Stomach (tissue), 8 donors: ENCODE measurements at regions not wholly inside any gene's neighbourhood (a gene's known extent, or its start where the extent isn't known, plus 50 kb on each side); places are given as distances from the start of the nearest gene placed in this dataset.

Experiments used
- DNase-seq, 2 donors: peaks; one replicate each; pipeline versions ENCODE4 v3.0.0 to v3.0.0-alpha.2; 2013 to 2019
- H3K27ac ChIP-seq, 5 donors: fragments of 200-600 bp in 4 of 5; sonication (generic) in 4 of 5; one replicate each; pipeline ENCODE4 v1.5.1; 2013 to 2019; ENCODE audit warnings: mild to moderate bottlenecking in 1 of 5, moderate library complexity in 1 of 5
- H3K27me3 ChIP-seq, 3 donors: fragments of 200-600 bp; sonication (generic); one replicate each; pipeline ENCODE4 v1.5.1; 2017 to 2019; ENCODE audit warnings: mixed run types in 1 of 3
- H3K36me3 ChIP-seq, 4 donors: fragments of 200-600 bp; sonication (generic); 1 replicate in 3 of 4; 2 replicates in 1 of 4; pipeline ENCODE4 v1.5.1; 2016 to 2019
- H3K4me1 ChIP-seq, 4 donors: fragments of 200-600 bp; sonication (generic); one replicate each; pipeline ENCODE4 v1.5.1; 2016 to 2019
- H3K4me3 ChIP-seq, 4 donors: fragments of 200-600 bp; sonication (generic) in 3 of 4; one replicate each; pipeline ENCODE4 v1.5.1; 2016 to 2019; ENCODE audit warnings: mild to moderate bottlenecking in 1 of 4
- H3K9me3 ChIP-seq, 4 donors: fragments of 200-600 bp; sonication (generic); one replicate each; pipeline ENCODE4 v1.5.1; 2016 to 2019
- EP300 ChIP-seq: sonication (generic); formaldehyde crosslinking; IDR thresholded peaks from one replicate; pipeline ENCODE4 v1.6.1; 2017; ENCODE audit warnings: antibody characterized with exemption
- POLR2A ChIP-seq, 4 donors: fragments of 450-650 bp; IDR thresholded peaks; one replicate each; pipeline ENCODE4 v1.6.1; 2016; ENCODE audit warnings: antibody characterized with exemption in 4 of 4, control low read depth in 2 of 4, mild to moderate bottlenecking in 1 of 4, moderate library complexity in 1 of 4
- POLR2AphosphoS5 ChIP-seq, 3 donors: sonication (generic); formaldehyde crosslinking; IDR thresholded peaks; one replicate each; pipeline ENCODE4 v1.6.1; 2016; ENCODE audit warnings: antibody characterized with exemption in 3 of 3
- WGBS, 5 donors: extraction: QIAGEN DNeasy Blood & Tissue Kit in 3 of 5; methylation state at CpG; one replicate each; pipeline versions ENCODE4 v1.1.5 to v1.1.7; 2013 to 2018; 5-methylcytosine and 5-hydroxymethylcytosine counted together
- intact Hi-C: fragments of 100-400 bp; cut with DNase I; formaldehyde crosslinking; loops from one replicate; pipeline ENCODE4 v1.15.1; 2023; ENCODE audit warnings: low total_unique reads
- TF ChIP-seq, protein P1 (sequence below), 7 experiments: fragments of 450-650 bp in 4 of 7; fragments of 200-600 bp in 3 of 7; sonication (generic) in 3 of 7; IDR thresholded peaks; one replicate each; pipeline ENCODE4 v1.5.1; 2016 to 2019; ENCODE audit warnings: antibody characterized with exemption in 7 of 7, control low read depth in 2 of 7, mild to moderate bottlenecking in 1 of 7
- donor health status: healthy with polysubstance abuse.
- donor health status: Bipolar disorder and iron deficiency.
- donor health status: healthy.

DNA sequence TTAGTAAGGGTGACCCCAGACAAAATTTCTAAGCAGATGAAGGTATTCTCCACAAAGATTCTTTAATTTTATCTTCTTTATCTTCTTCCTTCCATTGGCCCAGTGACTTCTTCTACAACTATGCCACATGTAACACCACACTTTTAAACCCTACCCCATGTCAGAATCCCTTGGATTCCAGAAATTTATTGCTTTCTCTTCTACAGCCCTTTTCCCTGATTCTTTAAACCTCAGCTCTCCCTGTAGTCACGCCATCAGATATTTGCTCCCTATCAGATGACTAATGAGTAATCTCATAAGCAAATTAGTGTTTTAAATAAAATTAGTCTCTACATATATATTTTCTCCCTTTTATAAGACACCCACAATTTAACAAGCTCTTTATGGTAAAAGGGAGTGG lies 423.4 kb upstream of the CHORDC1 start:
- H3K4me3 ChIP-seq, result no peak overlapping the region
- H3K4me1 ChIP-seq, result no peaks in the 10 kb centered on the region
- H3K27me3 ChIP-seq, result no peaks in the 10 kb centered on the region
- no peaks in the 10 kb centered on the region for H3K36me3 ChIP-seq
- no peak for DNase-seq
- 69 to 82% (median 75%) methylated on average over 1 of the region's 1 CpG for WGBS, 5 donors
- TF ChIP-seq POLR2AphosphoS5 (IDR thresholded peaks at IDR 0.05) (no peak), POLR2A (IDR thresholded peaks at IDR 0.05) (no peak), EP300 (no peak)
- TF ChIP-seq, protein P1, sequence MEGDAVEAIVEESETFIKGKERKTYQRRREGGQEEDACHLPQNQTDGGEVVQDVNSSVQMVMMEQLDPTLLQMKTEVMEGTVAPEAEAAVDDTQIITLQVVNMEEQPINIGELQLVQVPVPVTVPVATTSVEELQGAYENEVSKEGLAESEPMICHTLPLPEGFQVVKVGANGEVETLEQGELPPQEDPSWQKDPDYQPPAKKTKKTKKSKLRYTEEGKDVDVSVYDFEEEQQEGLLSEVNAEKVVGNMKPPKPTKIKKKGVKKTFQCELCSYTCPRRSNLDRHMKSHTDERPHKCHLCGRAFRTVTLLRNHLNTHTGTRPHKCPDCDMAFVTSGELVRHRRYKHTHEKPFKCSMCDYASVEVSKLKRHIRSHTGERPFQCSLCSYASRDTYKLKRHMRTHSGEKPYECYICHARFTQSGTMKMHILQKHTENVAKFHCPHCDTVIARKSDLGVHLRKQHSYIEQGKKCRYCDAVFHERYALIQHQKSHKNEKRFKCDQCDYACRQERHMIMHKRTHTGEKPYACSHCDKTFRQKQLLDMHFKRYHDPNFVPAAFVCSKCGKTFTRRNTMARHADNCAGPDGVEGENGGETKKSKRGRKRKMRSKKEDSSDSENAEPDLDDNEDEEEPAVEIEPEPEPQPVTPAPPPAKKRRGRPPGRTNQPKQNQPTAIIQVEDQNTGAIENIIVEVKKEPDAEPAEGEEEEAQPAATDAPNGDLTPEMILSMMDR (IDR thresholded peaks at IDR 0.05), result no peak
- no peaks in the 10 kb centered on the region for H3K9me3 ChIP-seq
- no peak overlapping the region for H3K27ac ChIP-seq
- intact Hi-C loops, result no loop called here

DNA sequence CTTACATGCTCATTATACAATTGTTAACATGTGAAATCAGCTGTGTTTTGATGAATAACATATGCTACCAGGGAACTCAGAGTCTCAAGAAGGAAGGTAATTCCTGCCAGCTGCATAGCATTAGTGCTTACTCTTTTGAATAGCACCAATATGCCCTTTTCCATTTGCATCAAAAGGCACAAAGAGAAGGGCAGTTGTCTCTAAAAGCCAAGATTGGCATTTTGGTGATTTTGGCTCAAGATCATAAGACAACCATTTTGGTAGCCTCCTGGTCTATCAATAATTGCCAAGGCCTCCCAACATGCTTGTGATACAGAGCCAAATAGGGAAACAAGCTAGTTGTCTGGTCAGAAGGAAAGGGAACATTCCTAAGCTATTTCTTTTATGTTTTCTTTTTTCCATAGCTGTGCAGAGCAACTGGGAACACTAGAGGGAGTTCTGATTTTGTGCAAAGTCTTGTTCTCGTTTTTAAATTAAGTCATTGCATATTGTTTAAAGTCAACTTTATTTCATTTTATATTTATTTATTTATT lies 416.7 kb upstream of the CHORDC1 start:
- 3 to 16% (median 5%) methylated on average over 1 of the region's 1 CpG for WGBS, 5 donors

DNA sequence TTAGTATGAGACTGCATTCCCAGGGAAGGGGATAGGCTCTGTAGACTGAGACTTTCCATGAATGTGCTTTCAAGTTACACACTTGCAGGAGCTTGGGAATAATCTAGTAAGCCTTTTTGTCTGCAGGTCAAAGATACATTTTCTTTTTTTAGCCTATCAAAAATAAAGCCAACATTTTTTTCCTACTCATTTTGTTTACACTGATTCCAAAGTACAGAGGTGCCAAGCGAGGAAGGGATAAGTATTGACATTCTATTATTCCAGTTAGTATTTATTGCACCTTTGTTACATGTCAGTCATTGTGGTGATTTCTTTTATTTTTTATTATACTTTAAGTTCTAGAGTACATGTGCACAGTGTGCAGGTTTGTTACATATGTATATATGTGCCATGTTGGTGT lies 413.0 kb upstream of the CHORDC1 start:
- TF ChIP-seq POLR2AphosphoS5 (IDR thresholded peaks at IDR 0.05) (no peak), EP300 (no peak), POLR2A (IDR thresholded peaks at IDR 0.05) (no peak)
- TF ChIP-seq, protein P1 (IDR thresholded peaks at IDR 0.05), result no peak
- Histone ChIP-seq H3K36me3 (no peaks in the 10 kb centered on the region), H3K4me3 (no peak overlapping the region), H3K4me1 (peaks cover 0 to 6% (median 0%) of the 10 kb centered on the region in 4 donors), H3K27me3 (no peaks in the 10 kb centered on the region), H3K9me3 (no peaks in the 10 kb centered on the region), H3K27ac (no peak overlapping the region)
- intact Hi-C loops, result no loop called here
- 29 to 67% (median 50%) methylated on average over 1 of the region's 1 CpG for WGBS, 5 donors
- DNase-seq, result no peak

More for the DNA sequence above, 416.7 kb upstream of the CHORDC1 start:
- Histone ChIP-seq H3K4me1 (peaks cover 0 to 6% (median 0%) of the 10 kb centered on the region in 4 donors), H3K36me3 (no peaks in the 10 kb centered on the region), H3K27me3 (no peaks in the 10 kb centered on the region), H3K9me3 (no peaks in the 10 kb centered on the region), H3K27ac (no peak overlapping the region), H3K4me3 (no peak overlapping the region)
- TF ChIP-seq, protein P1 (IDR thresholded peaks at IDR 0.05), result no peak
- TF ChIP-seq EP300, result no peak
- no peak for TF ChIP-seq POLR2A (IDR thresholded peaks at IDR 0.05)
- TF ChIP-seq POLR2AphosphoS5 (IDR thresholded peaks at IDR 0.05), result no peak
- intact Hi-C loops, result no loop called here
- DNase-seq, result peak in 1 of 2 donors; percentile 19

DNA sequence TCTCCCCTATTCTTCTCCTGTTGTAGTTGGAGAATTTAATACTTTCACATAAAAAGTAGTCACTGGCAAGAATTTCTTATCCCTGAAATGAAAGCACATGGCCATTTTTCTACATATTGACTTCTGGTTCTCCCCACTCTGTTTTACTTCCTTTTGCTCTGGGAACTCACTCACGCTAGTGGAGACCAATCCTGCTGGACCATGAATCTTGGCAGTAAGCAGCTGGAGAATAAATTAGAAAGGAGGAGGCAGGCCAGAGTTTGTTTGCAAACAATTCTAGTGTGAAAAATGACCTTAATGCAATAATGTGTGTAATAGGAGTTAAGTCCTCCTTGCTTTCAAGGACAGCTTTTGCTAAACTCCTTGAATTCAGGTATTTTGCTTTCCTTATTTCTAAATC lies 412.3 kb upstream of the CHORDC1 start:
- peak in 1 of 2 donors; percentile 6 for DNase-seq
- Histone ChIP-seq H3K36me3 (no peaks in the 10 kb centered on the region), H3K27ac (no peak overlapping the region), H3K9me3 (no peaks in the 10 kb centered on the region), H3K4me3 (no peak overlapping the region), H3K27me3 (no peaks in the 10 kb centered on the region), H3K4me1 (peaks cover 0 to 6% (median 0%) of the 10 kb centered on the region in 4 donors)
- intact Hi-C loops, result no loop called here
- 49 to 75% (median 57%) methylated on average over 1 of the region's 1 CpG for WGBS, 5 donors
- TF ChIP-seq EP300, result no peak
- TF ChIP-seq, protein P1 (IDR thresholded peaks at IDR 0.05), result no peak
- TF ChIP-seq POLR2A (IDR thresholded peaks at IDR 0.05), result no peak
- TF ChIP-seq POLR2AphosphoS5 (IDR thresholded peaks at IDR 0.05), result no peak
